Neural cell (in vitro differentiated cells): ENCODE measurements at regions not wholly inside any gene's neighbourhood (a gene's known extent, or its start where the extent isn't known, plus 50 kb on each side); places are given as distances from the start of the nearest gene placed in this dataset.

Source experiments
- H2AFZ ChIP-seq: fragments of 200-600, 300-800 bp; sonication (generic), shearing (Covaris generic); 2 replicates; pipeline ENCODE4 v1.6.0; 2014; ENCODE audit warnings: low read depth, mild to moderate bottlenecking, antibody characterized with exemption, low read length, moderate library complexity
- H3F3A ChIP-seq: fragments of 200-600 bp; shearing (Covaris generic); 2 replicates; pipeline ENCODE4 v1.6.1; 2016; ENCODE audit warnings: mild to moderate bottlenecking, moderate library complexity, mixed read lengths, antibody characterized with exemption, low read length; ENCODE audit not compliant: insufficient read depth, poor library complexity, severe bottlenecking
- H3K27ac ChIP-seq: fragments of 200-600, 300-800 bp; sonication (generic), shearing (Covaris generic); 2 replicates; pipeline ENCODE4 v1.5.1; 2014; ENCODE audit warnings: mild to moderate bottlenecking, low read length, moderate library complexity
- H3K27me3 ChIP-seq: fragments of 300-800, 200-600 bp; sonication (generic), shearing (Covaris generic); 2 replicates; pipeline ENCODE4 v1.6.0; 2014; ENCODE audit warnings: mild to moderate bottlenecking, low read depth, low read length, moderate library complexity; ENCODE audit not compliant: insufficient read depth
- H3K36me3 ChIP-seq: fragments of 300-800, 200-600 bp; sonication (generic), shearing (Covaris generic); 2 replicates; pipeline ENCODE4 v1.5.1; 2014; ENCODE audit warnings: mild to moderate bottlenecking, antibody characterized with exemption, low read length, moderate library complexity; ENCODE audit not compliant: insufficient read depth
- H3K4me2 ChIP-seq: fragments of 300-800, 200-600 bp; sonication (generic), shearing (Covaris generic); 2 replicates; pipeline ENCODE4 v1.6.0; 2014; ENCODE audit warnings: mild to moderate bottlenecking, low read length
- H3K4me3 ChIP-seq: fragments of 300-800, 200-600 bp; sonication (generic), shearing (Covaris generic); 2 replicates; pipeline ENCODE4 v1.5.1; 2014; ENCODE audit warnings: mild to moderate bottlenecking, low read length, moderate library complexity
- H3K79me2 ChIP-seq: fragments of 200-600 bp; shearing (Covaris generic); replicated peaks from 2 replicates; pipeline ENCODE4 v1.6.0; 2014; ENCODE audit warnings: mild to moderate bottlenecking, low read length, moderate library complexity; ENCODE audit not compliant: insufficient read depth
- H3K9ac ChIP-seq: fragments of 300-800, 200-600 bp; sonication (generic), shearing (Covaris generic); 2 replicates; pipeline ENCODE4 v1.6.1; 2016; ENCODE audit warnings: mild to moderate bottlenecking, low read length, mixed read lengths
- H3K9me2 ChIP-seq: fragments of 200-600 bp; shearing (Covaris generic); 2 replicates; pipeline ENCODE4 v1.6.1; 2016; ENCODE audit warnings: mild to moderate bottlenecking, low read length, mixed read lengths; ENCODE audit not compliant: insufficient read depth
- H3K9me3 ChIP-seq: fragments of 200-600, 300-800 bp; sonication (generic), shearing (Covaris generic); 2 replicates; pipeline ENCODE4 v1.6.1; 2016; ENCODE audit warnings: mild to moderate bottlenecking, mixed run types, low read length, moderate library complexity, mixed read lengths
- H4K20me1 ChIP-seq: fragments of 200-600 bp; shearing (Covaris generic); 2 replicates; pipeline ENCODE4 v1.6.1; 2016; ENCODE audit warnings: mild to moderate bottlenecking, mixed run types; ENCODE audit not compliant: insufficient read depth
- CTCF ChIP-seq: fragments of 450-650 bp; IDR thresholded peaks from 2 replicates; pipeline ENCODE4 v1.5.1; 2014; ENCODE audit warnings: antibody characterized with exemption, mild to moderate bottlenecking, moderate library complexity; ENCODE audit not compliant: poor library complexity, severe bottlenecking
- EP300 ChIP-seq: fragments of 450-650 bp; conservative IDR thresholded peaks from 2 replicates; pipeline ENCODE4 v1.6.1; 2014; ENCODE audit warnings: antibody characterized with exemption, mild to moderate bottlenecking, moderate library complexity; ENCODE audit not compliant: poor library complexity, severe bottlenecking
- EZH2 ChIP-seq: fragments of 200-600, 300-800 bp; shearing (Covaris generic), sonication (generic); IDR thresholded peaks from 2 replicates; pipeline ENCODE4 v1.6.1; 2014; ENCODE audit warnings: antibody characterized with exemption, low read length, borderline replicate concordance, mild to moderate bottlenecking; ENCODE audit not compliant: insufficient read depth, poor library complexity, severe bottlenecking
- MXI1 ChIP-seq: fragments of 450-650 bp; conservative IDR thresholded peaks from 2 replicates; pipeline ENCODE4 v1.6.1; 2014; ENCODE audit warnings: antibody characterized with exemption, mild to moderate bottlenecking; ENCODE audit not compliant: poor library complexity, severe bottlenecking
- POLR2AphosphoS5 ChIP-seq: IDR thresholded peaks from 2 replicates; pipeline ENCODE4 v1.6.1; 2012
- RAD21 ChIP-seq: fragments of 450-650 bp; conservative IDR thresholded peaks from 2 replicates; pipeline ENCODE4 v1.6.1; 2014; ENCODE audit warnings: antibody characterized with exemption, mild to moderate bottlenecking, moderate library complexity
- REST ChIP-seq: IDR thresholded peaks from 2 replicates; pipeline ENCODE4 v1.6.1; 2012; ENCODE audit warnings: borderline replicate concordance
- SMC3 ChIP-seq: fragments of 450-650 bp; conservative IDR thresholded peaks from 2 replicates; pipeline ENCODE4 v1.6.1; 2014; ENCODE audit warnings: antibody characterized with exemption, mild to moderate bottlenecking, moderate library complexity; ENCODE audit not compliant: poor library complexity
- TAF1 ChIP-seq: IDR thresholded peaks from 2 replicates; pipeline ENCODE4 v1.6.1; 2012; ENCODE audit warnings: low read depth

- no peak overlapping the region for H3K27ac ChIP-seq
- no peak overlapping the region for H2AFZ ChIP-seq
- TF ChIP-seq REST = no peak
- TF ChIP-seq RAD21 = no peak
- H3K9ac ChIP-seq = no peak overlapping the region
- no peaks in the 10 kb centered on the region for H3K36me3 ChIP-seq
- no peaks in the 10 kb centered on the region for H4K20me1 ChIP-seq
- no peaks in the 10 kb centered on the region for H3K9me3 ChIP-seq
- H3K79me2 ChIP-seq = no peaks in the 10 kb centered on the region
- no peaks in the 10 kb centered on the region for H3F3A ChIP-seq
- H3K27me3 ChIP-seq = no peaks in the 10 kb centered on the region
- H3K4me2 ChIP-seq = no peak overlapping the region
- H3K4me3 ChIP-seq = no peak overlapping the region
- H3K9me2 ChIP-seq = no peaks in the 10 kb centered on the region
These were observed 159.4 kb upstream of the FST start for GRCh38 chr5:53321073-53321472.

- Histone ChIP-seq H3K9me3 (no peaks in the 10 kb centered on the region), H3K27me3 (no peaks in the 10 kb centered on the region), H3K4me3 (no peak overlapping the region), H3F3A (no peaks in the 10 kb centered on the region), H3K4me2 (no peak overlapping the region), H3K27ac (no peak overlapping the region), H3K9me2 (no peaks in the 10 kb centered on the region), H3K36me3 (no peaks in the 10 kb centered on the region), H4K20me1 (no peaks in the 10 kb centered on the region), H3K9ac (no peak overlapping the region), H3K79me2 (no peaks in the 10 kb centered on the region), H2AFZ (no peak overlapping the region)
- no peak for TF ChIP-seq SMC3
These were observed 158.7 kb upstream of the FST start for GRCh38 chr5:53321721-53322120.

- no peaks in the 10 kb centered on the region for H3K79me2 ChIP-seq
- H4K20me1 ChIP-seq = no peaks in the 10 kb centered on the region
- H3K36me3 ChIP-seq = no peaks in the 10 kb centered on the region
- H3K9me3 ChIP-seq = no peaks in the 10 kb centered on the region
- H3K4me2 ChIP-seq = no peak overlapping the region
- TF ChIP-seq EZH2 (no peak), MXI1 (no peak), POLR2AphosphoS5 (no peak), SMC3 (no peak), CTCF (no peak), RAD21 (no peak), REST (no peak), EP300 (no peak), TAF1 (no peak)
- H3K9ac ChIP-seq = no peak overlapping the region
- H3K27me3 ChIP-seq = no peaks in the 10 kb centered on the region
- H3F3A ChIP-seq = no peaks in the 10 kb centered on the region
- no peak overlapping the region for H3K27ac ChIP-seq
- no peaks in the 10 kb centered on the region for H3K9me2 ChIP-seq
- no peak overlapping the region for H2AFZ ChIP-seq
- H3K4me3 ChIP-seq = no peak overlapping the region
These were observed 158.2 kb upstream of the FST start for GRCh38 chr5:53322257-53322656.
